Thoracic aorta (tissue), 2 donors: ENCODE measurements at regions not wholly inside any gene's neighbourhood (a gene's known extent, or its start where the extent isn't known, plus 50 kb on each side); places are given as distances from the start of the nearest gene placed in this dataset.

Experiments
- ATAC-seq: fragments of 150-250 bp; one replicate; pipeline ENCODE4 v1.8.0; 2017; ENCODE audit warnings: low read depth; ENCODE audit not compliant: insufficient number of reproducible peaks, low FRiP score
- DNase-seq: peaks from one replicate; pipeline ENCODE4 v3.0.0-alpha.2; 2020; ENCODE audit warnings: low spot score
- H3K27ac ChIP-seq, 2 donors: fragments of 200-600 bp; sonication (generic); 1 replicate in 1 of 2; 2 replicates in 1 of 2; pipeline ENCODE4 v1.5.1; 2016; ENCODE audit warnings: mild to moderate bottlenecking in 2 of 2, moderate library complexity in 2 of 2
- H3K27me3 ChIP-seq: fragments of 200-600 bp; sonication (generic); replicated peaks from 2 replicates; pipeline ENCODE4 v1.6.0; 2016; ENCODE audit warnings: mild to moderate bottlenecking; ENCODE audit not compliant: insufficient read depth
- H3K36me3 ChIP-seq: fragments of 200-600 bp; sonication (generic); one replicate; pipeline ENCODE4 v1.5.1; 2016
- H3K4me1 ChIP-seq, 2 donors: fragments of 200-600 bp; sonication (generic); 1 replicate in 1 of 2; 2 replicates in 1 of 2; pipeline versions ENCODE4 v1.5.1 to v1.6.0; 2016; ENCODE audit warnings: low read depth in 2 of 2, mild to moderate bottlenecking in 1 of 2; ENCODE audit not compliant: control insufficient read depth in 1 of 2
- H3K4me3 ChIP-seq: fragments of 200-600 bp; sonication (generic); 2 replicates; pipeline ENCODE4 v1.5.1; 2016; ENCODE audit warnings: mild to moderate bottlenecking
- H3K9me3 ChIP-seq: fragments of 200-600 bp; sonication (generic); 2 replicates; pipeline ENCODE4 v1.5.1; 2016
- CTCF ChIP-seq: fragments of 200-600 bp; sonication (generic); IDR thresholded peaks from one replicate; pipeline ENCODE4 v1.5.1; 2019; ENCODE audit warnings: antibody characterized with exemption

GRCh38 chr5:167992868-167993267, 298.6 kb upstream of the WWC1 start:
- H3K36me3 ChIP-seq = no peaks in the 10 kb centered on the region
- TF ChIP-seq CTCF = no peak
- DNase-seq (no peak), ATAC-seq (no peak)
- no peak overlapping the region for H3K4me3 ChIP-seq
- no peaks in the 10 kb centered on the region for H3K27me3 ChIP-seq
- no peaks in the 10 kb centered on the region for H3K4me1 ChIP-seq
- no peaks in the 10 kb centered on the region for H3K9me3 ChIP-seq
- no peak overlapping the region for H3K27ac ChIP-seq

GRCh38 chr5:167993771-167994170, 297.7 kb upstream of the WWC1 start:
- Histone ChIP-seq H3K27me3 (no peaks in the 10 kb centered on the region), H3K36me3 (no peaks in the 10 kb centered on the region), H3K27ac (no peak overlapping the region), H3K9me3 (no peaks in the 10 kb centered on the region), H3K4me1 (no peaks in the 10 kb centered on the region), H3K4me3 (no peak overlapping the region)
- TF ChIP-seq CTCF = no peak
- ATAC-seq (no peak), DNase-seq (no peak)

GRCh38 chr5:167995844-167996425, 295.5 kb upstream of the WWC1 start:
- no peaks in the 10 kb centered on the region for H3K27me3 ChIP-seq
- no peaks in the 10 kb centered on the region for H3K4me1 ChIP-seq
- no peak overlapping the region for H3K27ac ChIP-seq
- H3K36me3 ChIP-seq = no peaks in the 10 kb centered on the region
- no peak for DNase-seq
- no peak for TF ChIP-seq CTCF
- no peak overlapping the region for H3K4me3 ChIP-seq
- no peak for ATAC-seq
- no peaks in the 10 kb centered on the region for H3K9me3 ChIP-seq

DNA sequence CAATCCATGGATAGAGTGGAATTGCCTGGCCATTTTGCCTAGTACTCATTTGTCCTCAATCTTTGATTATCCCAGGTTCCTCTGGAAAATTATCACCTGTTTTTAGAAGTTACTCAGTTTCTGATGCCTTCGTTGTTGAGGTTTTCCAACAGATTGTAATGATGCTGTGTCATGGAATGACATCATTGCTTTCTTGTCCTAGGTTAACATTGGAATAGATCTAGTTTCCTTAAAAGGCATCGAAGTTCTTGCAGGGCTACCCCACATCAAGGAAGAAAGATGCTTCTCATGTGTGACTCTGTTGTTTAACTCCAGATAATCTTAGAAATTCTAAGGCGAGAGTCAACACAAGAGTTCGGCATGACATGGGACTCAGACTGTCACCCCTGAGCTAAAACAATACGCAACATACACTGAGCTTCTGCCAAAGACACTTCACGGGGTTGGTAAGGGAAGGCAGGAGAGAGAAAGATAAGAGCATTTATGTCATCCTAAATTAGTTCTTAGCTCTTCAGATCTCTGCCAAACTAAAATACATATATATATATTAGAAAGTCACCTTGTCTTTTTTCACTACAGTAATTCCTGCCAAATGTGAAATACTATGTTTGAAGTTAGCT, 293.2 kb upstream of the WWC1 start:
- no peaks in the 10 kb centered on the region for H3K27me3 ChIP-seq
- H3K4me1 ChIP-seq = no peaks in the 10 kb centered on the region
- TF ChIP-seq CTCF = no peak
- no peaks in the 10 kb centered on the region for H3K36me3 ChIP-seq
- ATAC-seq (no peak), DNase-seq (no peak)
- no peaks in the 10 kb centered on the region for H3K9me3 ChIP-seq
- H3K4me3 ChIP-seq = no peak overlapping the region
- no peak overlapping the region for H3K27ac ChIP-seq

GRCh38 chr5:167999182-167999581, 292.3 kb upstream of the WWC1 start:
- no peak for TF ChIP-seq CTCF
- H3K36me3 ChIP-seq = no peaks in the 10 kb centered on the region
- no peaks in the 10 kb centered on the region for H3K4me1 ChIP-seq
- DNase-seq (no peak), ATAC-seq (no peak)
- no peaks in the 10 kb centered on the region for H3K9me3 ChIP-seq
- no peak overlapping the region for H3K27ac ChIP-seq
- no peak overlapping the region for H3K4me3 ChIP-seq
- no peaks in the 10 kb centered on the region for H3K27me3 ChIP-seq
